ENCODE measurements at regions not wholly inside any gene's neighbourhood (a gene's known extent, or its start where the extent isn't known, plus 50 kb on each side); places are given as distances from the start of the nearest gene placed in this dataset.

DNA sequence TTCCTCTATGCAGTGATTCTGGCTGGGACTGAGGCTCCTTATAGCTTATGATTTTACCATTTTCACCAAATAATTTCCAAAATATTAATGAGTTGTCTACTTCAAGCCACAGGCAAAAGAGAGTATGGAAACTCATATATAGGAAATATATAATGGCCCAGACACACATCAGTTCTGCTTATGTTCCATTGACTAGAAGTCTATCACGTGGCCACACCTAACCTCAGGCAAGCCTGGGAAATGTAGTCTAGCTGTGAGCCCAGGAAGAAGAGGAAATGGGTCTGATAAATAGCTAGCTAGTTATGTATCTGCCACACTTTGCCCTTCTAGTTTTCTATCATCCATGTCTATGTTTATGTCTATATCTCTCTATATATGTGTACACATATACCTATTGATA lies 195.1 kb downstream of the OTOL1 start:
- no peak for DNase-seq (ENCODE audit: low read depth, low spot score)

DNA sequence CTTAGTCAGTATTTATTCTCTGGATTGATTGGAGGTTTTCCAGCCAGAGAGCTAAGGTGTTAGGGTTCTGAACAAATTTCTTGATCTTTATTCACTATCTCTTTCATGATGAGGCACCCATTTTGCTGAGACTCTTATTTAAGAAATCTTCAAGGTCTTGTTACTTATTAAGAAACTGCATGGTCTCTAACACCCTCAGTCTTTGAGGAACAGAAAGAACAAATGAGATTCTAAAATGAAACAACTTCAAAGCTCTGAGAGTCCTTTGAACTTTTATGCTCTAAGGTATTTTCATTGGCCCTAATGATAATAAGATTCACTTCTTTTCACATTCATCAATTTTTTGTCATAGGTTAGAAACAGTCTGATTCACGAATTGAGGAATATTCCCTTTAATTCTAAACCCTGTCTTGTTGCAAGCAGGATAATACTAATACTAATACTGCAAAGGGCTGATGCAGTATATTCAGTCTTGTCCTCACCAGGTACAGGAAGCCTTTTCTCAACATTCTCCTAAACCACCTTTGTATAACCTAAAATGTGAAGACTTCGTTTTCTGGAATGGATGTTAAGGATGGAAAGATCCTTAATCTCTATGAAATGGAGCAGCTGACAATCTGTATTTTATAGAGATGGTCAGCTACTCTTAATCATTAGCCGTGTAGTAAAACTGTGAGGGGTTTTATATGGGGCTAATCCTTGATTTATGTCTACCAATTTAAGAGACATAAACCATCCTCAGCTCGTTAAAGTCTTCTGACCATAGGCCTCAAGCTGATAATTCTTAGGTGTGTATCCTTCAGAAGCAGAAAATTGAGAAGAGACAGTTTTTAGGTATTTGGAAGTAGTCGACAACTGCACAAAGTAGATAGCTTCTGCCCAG lies 198.3 kb downstream of the OTOL1 start:
- no peak for DNase-seq (ENCODE audit: low read depth, low spot score)

DNA sequence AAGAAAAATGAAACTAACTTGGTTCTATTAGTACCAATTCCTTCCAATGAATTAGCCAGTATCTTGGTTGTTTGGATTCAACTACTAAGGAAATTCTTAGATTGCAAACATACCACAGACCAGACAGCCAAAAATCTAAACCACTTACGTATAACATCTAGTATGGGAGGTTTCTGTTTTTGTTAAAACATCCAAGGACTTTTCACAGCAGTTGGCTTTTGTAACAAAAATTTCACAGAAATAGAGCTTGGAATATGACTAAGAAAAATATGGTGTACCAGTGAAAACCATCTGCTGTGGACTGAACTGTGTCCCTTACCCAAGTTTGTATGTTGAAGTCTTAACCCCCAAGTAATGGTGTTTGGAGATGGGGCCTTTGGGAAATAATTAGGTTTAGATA lies 199.2 kb downstream of the OTOL1 start:
- DNase-seq (ENCODE audit: low read depth, low spot score), result no peak

DNA sequence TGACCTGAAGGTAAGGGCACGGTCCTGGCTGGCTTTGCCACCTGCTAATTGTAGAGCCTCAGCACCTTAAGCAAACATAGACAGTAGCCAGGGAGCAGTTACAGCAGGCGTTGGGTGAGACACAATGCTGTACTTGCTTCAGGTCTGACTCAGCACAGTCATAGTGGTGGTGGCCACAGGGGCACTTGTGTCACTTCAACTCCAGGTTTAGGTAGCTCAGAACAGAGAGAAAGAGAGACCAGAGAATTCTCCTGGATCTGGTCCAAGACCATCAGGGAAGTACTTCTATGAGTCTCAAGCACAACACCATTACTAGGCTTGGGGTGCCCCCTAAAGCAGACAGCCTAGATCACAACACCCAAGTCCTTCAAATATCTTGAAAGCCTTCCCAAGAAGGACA lies 204.4 kb downstream of the OTOL1 start:
- peak; percentile 23 for DNase-seq (ENCODE audit: low read depth, low spot score)

DNA sequence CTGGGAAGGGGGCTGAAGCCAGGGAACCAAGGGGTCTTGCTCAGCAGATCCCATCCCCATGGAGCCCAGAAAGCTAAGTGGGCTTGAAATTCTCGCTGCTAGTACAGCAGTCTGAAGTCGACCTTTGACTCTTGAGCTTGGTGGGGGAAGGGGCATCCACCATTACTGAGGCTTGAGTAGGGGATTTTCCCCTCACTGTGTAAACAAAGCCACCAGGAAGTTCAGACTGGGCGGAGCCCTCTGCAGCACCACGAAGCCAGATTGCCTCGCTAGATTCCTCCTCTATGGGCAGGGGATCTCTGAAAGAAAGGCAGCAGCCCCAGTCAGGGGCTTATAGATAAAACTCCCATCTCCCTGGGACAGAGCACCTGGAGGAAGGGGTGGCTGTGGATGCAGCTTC lies 210.6 kb downstream of the OTOL1 start:
- DNase-seq (ENCODE audit: low read depth, low spot score), result peak; percentile 10

DNA sequence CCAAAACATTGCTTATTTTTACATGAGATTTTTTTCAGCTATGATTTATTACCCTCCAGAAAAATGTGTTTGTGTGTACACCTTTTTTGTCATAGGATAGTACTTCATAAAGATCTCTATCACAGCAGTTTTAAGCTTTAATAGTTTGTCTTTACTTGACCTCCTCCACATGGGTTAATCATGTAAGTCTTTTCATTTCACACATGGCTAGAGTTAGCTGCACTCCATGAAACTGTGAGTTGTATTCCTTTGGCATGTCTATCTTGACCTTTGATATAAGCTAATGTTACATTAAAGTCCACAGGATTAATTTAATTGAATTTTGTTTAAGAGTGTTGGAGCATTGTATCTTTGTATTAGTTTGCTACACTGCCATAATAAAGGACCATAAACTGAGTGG lies 217.1 kb downstream of the OTOL1 start:
- DNase-seq (ENCODE audit: low read depth, low spot score), result no peak

DNA sequence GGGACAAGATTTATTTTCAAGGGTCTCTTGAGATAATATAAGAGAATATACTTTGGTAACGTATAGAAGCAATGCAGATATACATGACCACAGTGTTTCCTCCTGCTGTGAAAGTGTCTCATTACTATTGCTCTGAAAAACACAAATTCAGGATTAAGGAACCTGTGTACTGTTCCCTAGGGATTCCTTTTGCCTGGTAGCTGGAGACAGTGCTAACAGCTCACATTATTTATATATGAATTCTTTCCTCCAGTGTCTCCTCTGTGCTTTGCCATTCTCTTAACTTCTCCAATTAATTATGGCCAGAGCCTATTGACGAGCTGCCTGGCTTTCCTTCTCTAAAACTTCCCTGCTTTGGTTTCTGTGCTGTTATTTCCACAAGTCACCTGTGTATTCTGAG lies 235.4 kb downstream of the OTOL1 start:
- DNase-seq (ENCODE audit: low read depth, low spot score), result no peak

DNA sequence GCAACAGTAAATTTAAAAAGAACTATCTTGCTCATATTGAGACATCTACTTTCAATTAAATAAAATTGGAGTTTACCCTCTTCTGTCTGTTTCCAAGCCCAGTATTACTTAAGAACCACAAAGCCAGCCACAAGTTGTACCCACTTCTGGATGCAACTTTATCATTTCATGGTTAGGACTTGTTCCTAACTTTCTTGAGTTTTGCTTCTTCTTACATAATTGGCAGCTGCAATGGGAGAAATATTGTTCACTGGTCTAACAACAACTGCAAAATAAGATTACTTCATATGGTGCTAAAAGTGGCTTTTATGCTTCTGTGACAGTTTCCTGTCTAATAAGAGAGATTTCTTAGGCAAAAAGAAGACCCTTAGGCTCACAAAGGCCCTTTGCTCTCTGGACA lies 240.6 kb downstream of the OTOL1 start:
- DNase-seq (ENCODE audit: low read depth, low spot score), result no peak

DNA sequence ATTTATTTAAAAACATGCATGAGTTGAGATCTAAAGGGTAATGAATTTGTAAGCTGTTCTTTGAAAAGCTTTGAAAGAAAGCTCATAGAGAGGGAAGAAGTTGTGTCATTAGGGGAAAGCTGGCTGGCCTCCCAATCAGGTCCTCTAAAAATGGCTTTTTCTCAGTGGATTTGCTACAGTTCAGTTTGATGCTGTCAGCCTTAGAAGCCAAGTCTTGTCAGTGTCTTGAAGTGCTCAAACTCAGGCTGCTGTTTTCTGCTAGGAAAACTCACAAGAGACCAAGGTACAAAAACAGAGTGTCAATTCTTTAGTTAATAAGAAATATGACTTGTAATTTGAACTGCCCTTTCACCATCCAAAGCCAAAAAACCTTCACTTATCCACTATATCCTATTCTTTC lies 243.8 kb downstream of the OTOL1 start:
- no peak for DNase-seq (ENCODE audit: low read depth, low spot score)

DNA sequence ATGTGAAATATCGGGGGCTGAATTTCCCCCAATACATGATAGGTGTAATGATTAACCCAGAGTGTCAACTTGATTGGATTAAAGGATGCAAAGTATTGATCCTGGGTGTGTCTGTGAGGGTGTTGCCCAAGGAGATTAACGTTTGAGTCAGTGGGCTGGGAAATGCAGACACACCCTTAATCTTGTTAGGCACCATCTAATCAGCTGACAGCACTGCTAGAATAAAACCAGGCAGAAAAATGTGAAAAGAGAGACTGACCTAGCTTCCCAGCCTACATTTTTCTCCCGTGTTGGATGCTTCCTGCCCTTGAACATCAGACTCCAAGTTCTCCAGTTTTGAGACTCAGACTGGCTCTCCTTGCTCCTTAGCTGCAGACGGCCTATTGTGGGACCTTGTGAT lies 247.8 kb downstream of the OTOL1 start:
- no peak for DNase-seq (ENCODE audit: low read depth, low spot score)

DNA sequence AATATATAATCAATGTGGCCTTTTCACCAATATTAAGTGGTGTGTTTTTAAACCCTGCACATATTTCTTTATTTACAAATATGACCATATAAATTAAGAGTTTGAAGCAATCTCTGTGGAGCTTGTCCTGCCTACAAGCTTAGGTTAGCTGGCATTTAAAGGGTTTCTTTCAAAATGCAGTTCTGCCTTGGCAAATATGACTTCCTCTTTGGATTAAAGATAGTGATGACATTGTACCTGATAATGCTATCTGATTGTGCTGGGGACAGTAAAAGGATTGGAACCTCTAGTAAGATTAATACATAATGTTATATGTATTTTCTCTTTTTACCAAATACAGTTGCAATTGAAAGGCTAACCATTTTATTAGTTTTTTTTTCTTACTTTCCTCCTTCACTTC lies 249.1 kb downstream of the OTOL1 start:
- DNase-seq (ENCODE audit: low read depth, low spot score), result no peak

DNA sequence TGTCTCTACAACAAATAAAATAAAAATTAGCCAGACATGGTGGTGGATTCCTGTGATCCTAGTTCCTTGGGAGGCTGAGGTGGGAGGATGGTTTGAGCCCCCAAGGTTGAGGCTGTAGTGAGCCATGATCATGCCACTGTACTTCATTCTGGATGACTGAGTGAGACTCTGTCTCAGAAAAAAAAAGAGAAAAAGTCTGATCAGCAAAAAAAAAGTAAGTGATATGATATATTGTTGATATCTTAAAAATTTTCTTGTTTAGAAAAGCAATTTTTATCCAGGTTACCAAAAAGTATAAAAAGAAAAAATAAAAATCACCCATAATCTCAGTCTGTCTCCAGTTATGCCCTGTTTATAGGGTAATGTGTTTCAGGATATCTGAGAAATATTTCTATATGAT lies 251.4 kb downstream of the OTOL1 start:
- DNase-seq (ENCODE audit: low read depth, low spot score), result no peak

DNA sequence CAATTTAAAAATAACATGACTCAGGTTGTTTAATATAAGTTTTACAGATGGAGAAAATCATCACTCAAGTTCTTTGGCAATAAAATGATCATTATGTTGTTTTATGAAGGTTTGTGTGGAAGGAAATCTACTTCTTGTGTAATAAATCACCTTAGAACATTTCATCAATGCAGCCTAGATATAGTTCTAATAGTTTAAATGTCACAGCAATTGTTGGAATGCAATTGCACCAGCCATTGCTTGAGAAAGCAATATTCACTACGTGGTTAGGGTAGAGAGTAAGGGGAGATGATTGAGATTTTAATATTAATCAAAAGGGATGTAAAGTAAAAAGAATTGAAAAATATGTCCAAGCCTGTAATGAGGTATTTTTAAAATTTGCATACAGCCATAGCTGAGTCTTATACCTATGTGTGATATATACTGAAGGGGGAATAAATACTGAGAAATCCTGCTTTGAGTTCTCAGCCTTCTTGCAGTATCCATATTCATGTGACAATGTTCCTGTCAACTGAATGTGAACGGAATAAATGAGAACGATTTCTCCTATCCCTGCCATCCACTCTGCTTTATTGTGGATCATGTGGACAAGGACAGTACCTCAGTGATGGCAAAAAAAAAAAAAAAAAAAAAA lies 257.9 kb downstream of the OTOL1 start:
- no peak for DNase-seq (ENCODE audit: low read depth, low spot score)

DNA sequence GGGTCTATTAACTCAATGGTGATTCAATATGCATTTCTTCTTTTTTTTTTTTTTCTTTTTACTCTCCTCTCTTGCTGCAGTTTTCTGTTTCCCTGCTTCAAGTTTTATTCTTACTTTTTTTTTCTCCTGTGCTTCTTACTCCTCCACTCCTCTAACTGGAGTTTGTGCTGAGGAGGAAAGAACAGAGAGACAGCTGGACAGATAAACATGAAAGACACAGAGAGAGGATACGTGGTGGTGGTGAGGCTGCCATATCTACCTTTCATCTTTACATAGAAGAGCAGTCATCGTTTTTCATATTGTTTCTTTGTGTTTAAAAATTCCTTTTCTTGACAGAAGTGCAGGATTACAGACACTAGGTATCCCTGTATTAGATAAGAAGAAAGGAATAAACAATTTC lies 262.8 kb downstream of the OTOL1 start:
- no peak for DNase-seq (ENCODE audit: low read depth, low spot score)

DNA sequence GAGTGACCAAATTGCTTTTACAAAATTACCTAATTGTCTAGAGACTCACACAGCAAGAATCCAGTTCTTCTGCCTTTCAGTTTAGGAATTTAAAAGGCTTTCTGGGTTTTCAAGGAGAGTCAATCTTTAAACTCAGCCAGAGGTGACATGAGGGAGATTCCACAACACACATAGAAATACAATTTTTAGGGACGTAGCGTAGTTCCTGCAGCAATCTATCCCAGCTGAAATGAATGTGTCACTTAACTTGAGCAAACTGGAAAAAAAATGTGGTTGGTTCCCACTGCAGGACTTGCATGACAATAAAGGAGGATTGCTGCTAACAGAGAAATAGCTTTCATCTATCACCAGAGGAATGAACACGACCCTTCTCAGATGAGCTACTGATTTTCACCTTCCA lies 269.7 kb downstream of the OTOL1 start:
- peak; percentile 11 for DNase-seq (ENCODE audit: low read depth, low spot score)

DNA sequence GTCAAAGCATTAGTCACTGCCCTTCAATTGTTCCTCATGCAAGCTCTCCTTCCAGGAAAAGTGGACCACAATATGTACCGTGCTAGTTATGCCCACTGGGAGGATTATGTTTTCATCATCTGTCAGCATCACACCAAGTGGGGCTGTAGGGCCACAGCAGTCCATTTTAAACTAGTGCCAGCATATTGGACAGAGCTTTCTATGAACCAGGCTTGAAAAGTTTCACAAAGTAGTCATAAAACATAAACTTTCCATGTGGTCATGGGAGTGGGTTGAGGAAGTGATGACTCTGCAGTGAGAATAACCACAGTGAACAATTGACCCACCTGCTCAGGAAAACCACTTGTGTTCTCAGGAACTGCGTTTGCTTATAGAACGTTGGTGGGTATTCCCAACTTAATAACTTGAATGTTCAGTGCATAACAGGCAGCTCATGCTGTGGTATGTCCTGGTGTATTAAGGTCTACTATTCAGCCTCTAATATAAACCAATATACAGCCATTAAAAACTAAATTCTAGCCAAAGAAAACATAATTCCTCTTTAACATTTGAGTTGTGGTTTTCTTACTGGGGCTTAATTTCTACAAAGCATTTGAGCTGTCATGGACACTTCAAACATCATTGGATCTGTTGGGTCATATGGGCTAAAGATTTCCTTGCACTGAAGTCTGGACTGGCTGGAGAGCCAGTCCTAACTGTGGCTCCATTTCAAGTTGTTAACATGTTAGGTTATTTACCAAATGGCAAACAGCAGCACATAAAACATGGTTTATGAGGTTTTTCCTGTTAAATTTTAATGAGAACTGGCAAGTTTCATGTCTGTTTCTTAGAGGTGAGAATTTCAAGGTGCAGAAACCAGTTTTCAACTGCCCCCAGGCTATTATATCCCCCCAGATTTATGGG lies 274.1 kb downstream of the OTOL1 start:
- no peak for DNase-seq (ENCODE audit: low read depth, low spot score)

DNA sequence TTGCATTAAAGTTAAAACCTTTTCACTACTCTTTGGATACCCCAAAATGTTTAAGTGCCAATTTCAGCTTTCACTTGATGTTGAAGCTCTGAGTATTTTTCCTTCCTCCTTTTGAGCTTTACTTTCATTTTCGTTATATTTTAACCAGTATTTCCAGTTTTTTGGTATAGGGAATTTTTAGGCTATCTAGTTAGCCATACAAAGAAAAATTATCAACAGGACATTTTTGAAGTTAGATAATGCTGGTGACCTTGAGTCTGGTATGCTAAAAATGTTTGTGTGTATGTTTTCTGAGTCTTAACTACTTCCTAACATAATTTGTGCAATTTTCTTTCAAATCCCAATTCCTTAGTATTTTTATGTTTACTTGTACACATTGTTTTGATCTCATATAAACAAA lies 284.8 kb downstream of the OTOL1 start:
- DNase-seq (ENCODE audit: low read depth, low spot score), result no peak

DNA sequence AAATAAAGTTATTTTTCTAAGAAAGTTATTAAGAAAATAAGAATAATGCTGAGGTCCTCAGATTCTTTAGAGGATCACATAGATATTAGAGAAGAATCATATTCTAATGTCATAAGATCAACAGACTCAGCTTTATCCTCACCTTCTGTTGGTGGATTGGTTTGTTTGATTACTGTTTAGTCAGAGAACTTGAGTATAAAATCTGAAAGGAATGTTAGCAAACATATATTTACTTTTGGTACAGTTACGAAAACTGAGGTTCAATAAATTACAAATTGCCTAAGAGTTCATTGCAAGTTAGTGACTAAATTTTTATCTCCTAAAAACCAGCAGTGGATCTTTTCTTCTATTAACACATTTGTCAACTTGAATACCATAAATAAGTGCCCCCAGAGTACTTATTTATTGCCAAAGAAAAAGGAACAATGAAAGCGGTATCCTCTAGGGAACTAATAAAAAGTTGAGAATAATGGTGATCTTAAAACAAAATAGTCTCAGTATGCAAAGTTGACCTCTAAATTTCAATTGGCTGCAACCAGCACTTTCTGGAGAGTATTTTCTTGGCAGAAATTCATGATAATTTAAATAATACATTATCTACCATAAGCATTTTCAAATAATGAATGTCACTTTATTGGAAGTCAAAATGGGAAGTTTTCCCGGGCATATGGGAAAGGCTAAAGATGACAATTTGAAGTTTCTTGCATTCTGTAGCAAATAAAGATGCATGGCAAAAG lies 296.8 kb downstream of the OTOL1 start:
- DNase-seq (ENCODE audit: low read depth, low spot score), result no peak

DNA sequence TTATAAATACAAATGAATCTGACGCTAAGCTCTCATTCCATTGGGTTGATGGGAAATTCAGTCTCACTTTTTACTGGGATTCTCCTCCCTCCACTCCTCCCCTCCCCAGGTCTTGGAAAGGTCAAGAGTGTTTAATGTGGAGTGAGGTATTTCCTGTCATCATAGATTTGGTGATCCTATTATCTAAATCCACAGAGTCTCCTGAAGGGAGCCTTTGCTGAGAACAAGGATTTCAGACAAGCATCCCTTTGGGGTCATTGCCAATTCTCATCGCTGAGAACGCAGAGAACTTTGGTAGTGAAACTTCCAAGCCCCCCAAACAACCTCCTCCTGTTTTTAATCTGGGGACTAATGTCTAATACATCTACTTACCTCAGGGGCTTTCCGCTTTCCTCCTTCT lies 297.9 kb downstream of the OTOL1 start:
- DNase-seq (ENCODE audit: low read depth, low spot score), result no peak

DNA sequence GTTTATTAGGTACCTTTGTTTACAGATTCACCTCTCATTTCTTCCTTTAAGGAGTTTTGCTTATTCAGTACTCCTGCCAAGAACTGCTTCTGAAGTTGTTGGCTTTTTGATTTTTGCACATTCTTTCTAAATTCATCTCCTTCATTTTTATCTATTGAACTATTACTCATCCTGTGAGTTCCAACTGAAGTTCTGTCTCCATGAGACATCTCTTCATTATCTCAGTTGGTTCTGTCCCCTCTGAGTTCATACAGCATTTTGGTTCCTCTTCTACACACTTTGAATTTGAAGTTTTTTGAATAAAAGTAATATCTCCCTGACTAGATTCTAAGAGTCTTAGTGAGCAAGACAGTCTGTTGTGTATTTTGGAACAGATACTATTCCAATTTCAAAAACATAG lies 299.7 kb downstream of the OTOL1 start:
- DNase-seq (ENCODE audit: low read depth, low spot score), result no peak

DNA sequence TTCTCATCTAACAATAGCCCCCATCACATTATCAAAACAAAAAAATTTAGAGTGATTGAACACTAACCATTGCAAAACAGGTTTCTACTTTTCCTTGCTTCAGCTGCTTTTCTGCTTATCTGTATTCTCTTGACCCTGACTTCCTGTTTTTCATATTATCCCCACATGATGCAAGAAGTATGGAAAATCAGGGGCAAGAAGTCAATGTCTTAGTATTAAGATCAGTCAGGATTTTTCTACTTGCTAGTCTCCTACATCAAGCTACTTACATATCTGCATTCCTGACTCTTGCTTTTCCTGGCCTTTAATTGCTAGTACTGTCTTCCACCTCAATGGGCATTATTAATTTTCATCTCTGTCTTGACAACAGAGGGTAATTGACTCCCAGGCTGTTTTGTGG lies 300.2 kb downstream of the OTOL1 start:
- no peak for DNase-seq (ENCODE audit: low read depth, low spot score)

DNA sequence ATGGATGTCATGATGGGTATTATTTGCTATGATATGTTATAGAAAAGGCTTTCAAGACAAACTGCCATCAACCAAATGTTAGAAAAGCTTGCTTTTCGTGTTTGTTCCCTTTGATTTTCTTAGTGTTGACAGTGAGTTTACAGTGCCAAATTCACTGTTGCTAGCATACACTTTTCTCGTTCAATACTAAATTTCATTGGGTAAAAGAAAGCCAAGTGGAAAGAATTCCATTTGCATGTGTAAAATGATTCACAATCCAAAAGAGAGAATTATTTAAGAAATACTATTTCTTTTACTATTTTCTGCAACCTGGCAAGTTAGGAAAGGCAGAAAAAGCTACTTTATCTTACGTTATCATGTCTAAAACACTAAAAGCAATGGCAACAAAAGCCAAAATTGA lies 301.4 kb downstream of the OTOL1 start:
- DNase-seq (ENCODE audit: low read depth, low spot score), result no peak

Data from ELF-1 (cell line).